ENCODE measurements at regions not wholly inside any gene's neighbourhood (a gene's known extent, or its start where the extent isn't known, plus 50 kb on each side); places are given as distances from the start of the nearest gene placed in this dataset.
"Not testable (repeated sequence)": the region's sequence is repeated elsewhere in the genome, so short reads cannot be mapped to it uniquely, and the experiment has no call there.

DNA sequence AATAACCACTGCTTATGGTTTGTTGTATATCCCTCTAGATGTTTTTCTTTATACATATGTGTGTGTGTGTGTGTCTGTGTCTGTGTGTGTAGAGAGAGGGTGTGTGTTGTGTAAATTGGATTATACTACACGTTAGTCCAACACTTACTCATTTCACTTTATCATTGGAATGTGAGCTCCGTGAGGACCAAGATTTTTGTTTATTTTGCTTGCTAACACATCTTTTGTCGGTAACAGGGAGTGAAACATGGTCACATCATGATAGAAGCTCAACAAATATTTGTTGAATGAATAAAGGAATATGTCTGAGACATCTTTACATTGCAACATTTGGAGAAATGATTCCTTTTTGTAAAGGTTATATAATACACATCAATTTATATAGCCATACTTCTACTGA, 94.2 kb upstream of the ADORA2B start:
- H3K27ac Mint-ChIP-seq; H3K9me3 Mint-ChIP-seq; DNase-seq (ENCODE audit: low spot score in 2 of 2); ATAC-seq; H3K36me3 Mint-ChIP-seq: not testable (repeated sequence)

GRCh38 chr17:15852863-15853262, 92.1 kb upstream of the ADORA2B start:
- not testable (repeated sequence) for H3K36me3 Mint-ChIP-seq
- ATAC-seq: peak in 1 of 2 donors; percentile 55

DNA sequence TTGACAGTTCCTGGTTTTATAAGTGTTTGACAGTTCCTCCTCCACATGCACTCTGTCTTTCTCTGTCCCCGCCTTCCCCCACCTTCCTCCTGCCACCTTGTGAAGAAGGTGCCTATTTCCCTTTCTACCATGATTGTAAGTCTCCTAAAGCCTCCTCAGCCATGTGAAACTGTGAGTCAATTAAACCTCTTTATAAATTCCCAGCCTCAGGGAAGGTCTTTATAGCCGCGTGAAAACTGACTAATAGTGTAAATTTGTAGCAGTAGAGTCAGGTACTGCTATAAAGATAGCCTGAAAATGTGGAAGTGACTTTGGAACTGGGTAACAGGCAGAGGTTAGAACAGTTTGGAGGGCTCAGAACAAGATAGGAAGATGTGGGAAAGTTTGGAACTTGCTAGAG, 88.7 kb upstream of the ADORA2B start:
- H3K9me3 Mint-ChIP-seq; H3K36me3 Mint-ChIP-seq; ATAC-seq; H3K27ac Mint-ChIP-seq; DNase-seq (ENCODE audit: low spot score in 2 of 2): not testable (repeated sequence)

More at GRCh38 chr17:15852863-15853262, 92.1 kb upstream of the ADORA2B start:
- not testable (repeated sequence) for H3K27ac Mint-ChIP-seq; DNase-seq (ENCODE audit: low spot score in 2 of 2); H3K9me3 Mint-ChIP-seq

- DNase-seq (ENCODE audit: low spot score in 2 of 2); ATAC-seq; H3K27ac Mint-ChIP-seq; H3K9me3 Mint-ChIP-seq: not testable (repeated sequence)
- H3K36me3 Mint-ChIP-seq: peaks cover 7 to 10% of the 10 kb centered on the region in 2 donors
Observed at GRCh38 chr17:15856745-15857144, 88.2 kb upstream of the ADORA2B start.

GRCh38 chr17:15858082-15858481, 86.8 kb upstream of the ADORA2B start:
- ATAC-seq; DNase-seq (ENCODE audit: low spot score in 2 of 2); H3K27ac Mint-ChIP-seq: not testable (repeated sequence)
- H3K36me3 Mint-ChIP-seq: peaks cover 7 to 12% of the 10 kb centered on the region in 2 donors
- H3K9me3 Mint-ChIP-seq: peaks cover 10 to 11% of the 10 kb centered on the region in 2 donors

DNA sequence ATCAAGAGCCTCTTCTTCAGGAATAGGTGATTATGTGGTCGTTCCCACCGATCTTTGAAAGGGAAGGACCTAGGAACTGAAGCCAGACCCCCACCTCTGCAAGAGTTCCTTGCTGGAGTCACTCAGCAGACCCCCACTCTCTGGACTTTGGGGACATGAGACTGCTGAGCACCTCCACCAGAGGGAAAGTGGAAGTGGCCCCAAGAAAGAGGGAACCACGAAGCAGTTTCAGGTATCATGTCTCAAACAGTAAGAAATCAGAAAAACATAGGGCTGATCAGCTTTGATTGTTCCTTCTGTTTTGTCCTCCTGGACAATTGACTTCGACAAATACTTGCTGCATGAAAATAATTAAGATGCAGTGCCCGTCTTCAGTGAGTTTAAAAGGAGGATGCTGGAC, 84.2 kb upstream of the ADORA2B start:
- DNase-seq (ENCODE audit: low spot score in 2 of 2): not testable (repeated sequence)

DNA sequence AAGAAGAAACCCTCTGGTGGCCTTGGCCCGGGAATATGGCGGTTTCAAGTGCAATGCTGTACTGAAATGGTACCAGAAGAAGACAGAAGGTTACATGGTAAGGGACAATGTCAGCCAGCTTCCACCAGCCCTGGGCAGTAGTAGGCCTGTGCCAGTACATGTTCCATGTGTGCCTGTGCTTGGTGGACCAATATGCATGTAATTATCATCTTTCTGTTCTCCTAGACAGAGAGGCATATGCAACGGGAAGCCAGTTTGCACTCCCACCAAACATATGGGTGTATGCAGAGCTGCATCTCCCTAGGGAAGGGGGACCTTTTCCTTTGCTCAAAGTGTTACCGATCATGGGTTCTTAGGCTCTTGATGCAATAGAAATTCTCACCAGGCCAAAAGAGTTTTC, 80.9 kb upstream of the ADORA2B start:
- Mint-ChIP-seq H3K9me3 (peaks cover 10 to 11% of the 10 kb centered on the region in 2 donors), H3K36me3 (peaks cover 7 to 12% of the 10 kb centered on the region in 2 donors)
- not testable (repeated sequence) for ATAC-seq; H3K27ac Mint-ChIP-seq; DNase-seq (ENCODE audit: low spot score in 2 of 2)

More for the DNA sequence above, 84.2 kb upstream of the ADORA2B start:
- Mint-ChIP-seq H3K9me3 (peaks cover 10 to 11% of the 10 kb centered on the region in 2 donors), H3K36me3 (peaks cover 7 to 12% of the 10 kb centered on the region in 2 donors)
- H3K27ac Mint-ChIP-seq, ATAC-seq: not testable (repeated sequence)

GRCh38 chr17:15864472-15864871, 80.5 kb upstream of the ADORA2B start:
- not testable (repeated sequence) for H3K27ac Mint-ChIP-seq; ATAC-seq; DNase-seq (ENCODE audit: low spot score in 2 of 2)
- H3K36me3 Mint-ChIP-seq: peaks cover 7 to 12% of the 10 kb centered on the region in 2 donors
- peaks cover 10 to 11% of the 10 kb centered on the region in 2 donors for H3K9me3 Mint-ChIP-seq

GRCh38 chr17:15866015-15866414, 78.9 kb upstream of the ADORA2B start:
- not testable (repeated sequence) for H3K36me3 Mint-ChIP-seq; ATAC-seq; H3K9me3 Mint-ChIP-seq; H3K27ac Mint-ChIP-seq; DNase-seq (ENCODE audit: low spot score in 2 of 2)

DNA sequence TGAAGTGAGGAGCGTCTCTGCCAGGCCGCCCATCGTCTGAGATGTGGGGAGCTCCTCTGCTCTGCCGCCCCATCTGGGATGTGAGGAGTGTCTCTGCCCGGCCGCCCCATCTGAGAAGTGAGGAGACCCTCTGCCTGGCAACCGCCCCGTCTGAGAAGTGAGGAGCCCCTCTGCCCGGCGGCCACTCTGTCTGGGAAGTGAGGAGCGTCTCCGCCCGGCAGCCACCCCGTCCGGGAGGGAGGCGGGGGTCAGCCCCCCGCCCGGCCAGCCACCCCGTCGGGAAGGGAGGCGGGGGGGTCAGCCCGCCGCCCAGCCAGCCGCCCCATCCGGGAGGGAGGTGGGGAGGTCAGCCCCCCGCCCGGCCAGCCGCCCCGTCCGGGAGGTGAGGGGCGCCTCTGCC, 77.6 kb upstream of the ADORA2B start:
- not testable (repeated sequence) for H3K36me3 Mint-ChIP-seq; H3K27ac Mint-ChIP-seq; DNase-seq (ENCODE audit: low spot score in 2 of 2); ATAC-seq; H3K9me3 Mint-ChIP-seq

DNA sequence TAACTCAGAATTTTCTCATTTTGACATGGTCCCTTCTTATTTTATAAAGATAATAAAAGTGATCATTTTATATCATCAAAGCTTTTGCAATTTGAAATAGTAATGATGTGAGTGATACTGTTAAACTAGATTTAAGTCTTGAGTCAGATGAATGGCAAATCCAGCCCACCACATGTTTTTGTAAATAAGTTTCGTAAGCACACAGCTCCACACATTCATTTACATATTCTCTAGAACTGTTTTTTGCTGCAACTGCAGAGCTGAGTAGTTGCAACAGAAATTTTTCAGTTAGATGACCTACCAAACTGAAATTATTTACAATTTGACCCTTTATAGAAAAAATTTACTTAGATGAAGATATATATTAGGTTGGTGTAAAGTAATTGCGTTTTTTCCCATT, 75.1 kb upstream of the ADORA2B start:
- not testable (repeated sequence) for H3K27ac Mint-ChIP-seq

GRCh38 chr17:15872677-15873076, 72.3 kb upstream of the ADORA2B start:
- not testable (repeated sequence) for H3K36me3 Mint-ChIP-seq; DNase-seq (ENCODE audit: low spot score in 2 of 2); H3K27ac Mint-ChIP-seq; H3K9me3 Mint-ChIP-seq; ATAC-seq

More for the DNA sequence above, 75.1 kb upstream of the ADORA2B start:
- not testable (repeated sequence) for DNase-seq (ENCODE audit: low spot score in 2 of 2); ATAC-seq; H3K36me3 Mint-ChIP-seq; H3K9me3 Mint-ChIP-seq

GRCh38 chr17:15877882-15878500, 66.9 kb upstream of the ADORA2B start:
- H3K27ac Mint-ChIP-seq: peak overlapping the region in 1 of 2 donors; percentile 12
- DNase-seq (ENCODE audit: low spot score in 2 of 2); ATAC-seq; H3K9me3 Mint-ChIP-seq; H3K36me3 Mint-ChIP-seq: not testable (repeated sequence)

- ATAC-seq: no peak
- Mint-ChIP-seq H3K36me3 (no peaks in the 10 kb centered on the region), H3K27ac (no peak overlapping the region), H3K9me3 (no peaks in the 10 kb centered on the region)
- no peak for DNase-seq (ENCODE audit: low spot score in 2 of 2)
Observed at GRCh38 chr17:15882058-15882720, 62.7 kb upstream of the ADORA2B start.

GRCh38 chr17:15882777-15883176, 62.2 kb upstream of the ADORA2B start:
- Mint-ChIP-seq H3K9me3 (no peaks in the 10 kb centered on the region), H3K36me3 (no peaks in the 10 kb centered on the region), H3K27ac (no peak overlapping the region)
- DNase-seq (ENCODE audit: low spot score in 2 of 2) (no peak), ATAC-seq (no peak)

GRCh38 chr17:15883617-15884111, 61.3 kb upstream of the ADORA2B start:
- Mint-ChIP-seq H3K9me3 (no peaks in the 10 kb centered on the region), H3K36me3 (no peaks in the 10 kb centered on the region), H3K27ac (no peak overlapping the region)
- ATAC-seq (peak; percentile 23 to 60), DNase-seq (ENCODE audit: low spot score in 2 of 2) (no peak)

DNA sequence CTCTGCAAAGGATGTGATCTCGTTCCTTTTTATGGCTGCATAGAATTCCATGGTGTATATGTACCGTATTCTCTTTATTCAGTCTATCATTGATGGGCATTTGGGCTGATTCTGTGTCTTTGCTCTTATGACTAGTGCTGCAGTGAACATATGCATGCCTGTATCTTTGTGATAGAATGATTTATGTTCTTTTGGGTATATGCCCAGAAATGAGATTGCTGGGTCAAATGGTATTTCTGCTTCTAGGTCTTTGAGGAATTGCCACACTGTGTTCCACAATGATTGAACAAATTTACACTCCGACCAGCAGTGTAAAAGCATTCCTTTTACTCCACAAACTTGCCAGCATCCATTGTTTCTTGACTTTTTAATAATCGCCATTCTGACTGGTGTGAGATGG, 60.2 kb upstream of the ADORA2B start:
- Mint-ChIP-seq H3K9me3 (no peaks in the 10 kb centered on the region), H3K27ac (no peak overlapping the region), H3K36me3 (no peaks in the 10 kb centered on the region)
- DNase-seq (ENCODE audit: low spot score in 2 of 2) (no peak), ATAC-seq (no peak)
